ENCODE measurements at regions not wholly inside any gene's neighbourhood (a gene's known extent, or its start where the extent isn't known, plus 50 kb on each side); places are given as distances from the start of the nearest gene placed in this dataset.

DNA sequence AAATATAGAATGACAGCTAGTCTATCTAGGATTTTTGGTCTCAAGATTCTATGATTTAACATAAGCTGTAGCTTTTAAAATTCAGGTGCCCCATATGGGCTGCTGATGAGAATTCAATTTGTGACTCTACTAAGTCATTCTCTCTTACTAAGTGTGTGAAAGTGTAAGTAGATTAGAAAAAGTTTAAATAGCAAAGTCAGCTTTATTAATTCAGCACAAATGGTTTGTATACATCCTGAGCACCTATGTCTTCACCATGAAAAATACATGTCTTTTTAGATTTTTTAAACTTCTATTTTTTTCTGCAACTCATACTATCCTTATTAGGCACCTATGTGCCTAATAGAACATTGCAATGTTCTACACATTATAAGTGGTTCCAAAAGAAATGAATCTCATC is 157.1 kb downstream of the METTL4 start:
- H3K9ac ChIP-seq (ENCODE audit: low read length in 3 of 3), result no peak overlapping the region
- FAIRE-seq (no peak), DNase-seq (no peak)
- H3K36me3 ChIP-seq (ENCODE audit: control insufficient read depth in 2 of 3, insufficient read depth in 3 of 3, low read length in 3 of 3), result no peaks in the 10 kb centered on the region
- TF ChIP-seq, protein P1, sequence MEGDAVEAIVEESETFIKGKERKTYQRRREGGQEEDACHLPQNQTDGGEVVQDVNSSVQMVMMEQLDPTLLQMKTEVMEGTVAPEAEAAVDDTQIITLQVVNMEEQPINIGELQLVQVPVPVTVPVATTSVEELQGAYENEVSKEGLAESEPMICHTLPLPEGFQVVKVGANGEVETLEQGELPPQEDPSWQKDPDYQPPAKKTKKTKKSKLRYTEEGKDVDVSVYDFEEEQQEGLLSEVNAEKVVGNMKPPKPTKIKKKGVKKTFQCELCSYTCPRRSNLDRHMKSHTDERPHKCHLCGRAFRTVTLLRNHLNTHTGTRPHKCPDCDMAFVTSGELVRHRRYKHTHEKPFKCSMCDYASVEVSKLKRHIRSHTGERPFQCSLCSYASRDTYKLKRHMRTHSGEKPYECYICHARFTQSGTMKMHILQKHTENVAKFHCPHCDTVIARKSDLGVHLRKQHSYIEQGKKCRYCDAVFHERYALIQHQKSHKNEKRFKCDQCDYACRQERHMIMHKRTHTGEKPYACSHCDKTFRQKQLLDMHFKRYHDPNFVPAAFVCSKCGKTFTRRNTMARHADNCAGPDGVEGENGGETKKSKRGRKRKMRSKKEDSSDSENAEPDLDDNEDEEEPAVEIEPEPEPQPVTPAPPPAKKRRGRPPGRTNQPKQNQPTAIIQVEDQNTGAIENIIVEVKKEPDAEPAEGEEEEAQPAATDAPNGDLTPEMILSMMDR (IDR thresholded peaks at IDR 0.05; ENCODE audit: borderline replicate concordance, extremely low read depth, insufficient read depth), result no peak
- intact Hi-C loops (cut with DNase I), result no loop called here
- no peak overlapping the region for H3K4me3 ChIP-seq (ENCODE audit: low read length in 3 of 3)
- H3K4me1 ChIP-seq (ENCODE audit: control insufficient read depth in 2 of 3, insufficient read depth in 2 of 3, low read depth in 1 of 3, low read length in 3 of 3), result no peaks in the 10 kb centered on the region
- H3K9me3 ChIP-seq (ENCODE audit: control insufficient read depth in 2 of 3, insufficient read depth in 1 of 3, low read length in 3 of 3), result no peaks in the 10 kb centered on the region
- H3K27me3 ChIP-seq (ENCODE audit: control insufficient read depth, insufficient read depth, low read length), result no peaks in the 10 kb centered on the region
- no peak overlapping the region for H3K27ac ChIP-seq (ENCODE audit: low read depth in 2 of 2, low read length in 2 of 2)

DNA sequence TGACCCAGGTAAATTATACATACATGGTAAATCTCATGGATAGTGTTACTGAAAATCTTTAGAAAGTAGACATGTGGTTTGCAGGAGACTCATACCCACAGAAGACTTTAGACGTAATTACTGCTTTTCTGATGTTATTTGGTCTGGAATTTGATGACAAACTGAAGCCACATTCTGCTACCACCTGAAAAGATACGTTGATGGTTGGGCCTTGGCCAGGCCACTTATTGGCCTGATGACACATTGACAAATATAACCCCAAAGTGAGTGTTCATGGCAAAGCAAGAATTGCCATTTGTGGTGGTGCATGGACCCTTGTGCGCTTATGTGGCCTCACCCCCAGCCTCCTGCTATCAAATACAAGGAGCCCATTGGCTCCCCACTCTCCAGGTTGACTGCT is 155.6 kb downstream of the METTL4 start:
- Histone ChIP-seq H3K27me3 (ENCODE audit: control insufficient read depth, insufficient read depth, low read length) (no peaks in the 10 kb centered on the region), H3K27ac (ENCODE audit: low read depth in 2 of 2, low read length in 2 of 2) (no peak overlapping the region), H3K9me3 (ENCODE audit: control insufficient read depth in 2 of 3, insufficient read depth in 1 of 3, low read length in 3 of 3) (no peaks in the 10 kb centered on the region), H3K36me3 (ENCODE audit: control insufficient read depth in 2 of 3, insufficient read depth in 3 of 3, low read length in 3 of 3) (no peaks in the 10 kb centered on the region), H3K4me1 (ENCODE audit: control insufficient read depth in 2 of 3, insufficient read depth in 2 of 3, low read depth in 1 of 3, low read length in 3 of 3) (no peaks in the 10 kb centered on the region), H3K9ac (ENCODE audit: low read length in 3 of 3) (no peak overlapping the region), H3K4me3 (ENCODE audit: low read length in 3 of 3) (no peak overlapping the region)
- TF ChIP-seq, protein P1 (IDR thresholded peaks at IDR 0.05; ENCODE audit: borderline replicate concordance, extremely low read depth, insufficient read depth), result no peak
- FAIRE-seq (no peak), DNase-seq (no peak)
- intact Hi-C loops (cut with DNase I), result no loop called here

DNA sequence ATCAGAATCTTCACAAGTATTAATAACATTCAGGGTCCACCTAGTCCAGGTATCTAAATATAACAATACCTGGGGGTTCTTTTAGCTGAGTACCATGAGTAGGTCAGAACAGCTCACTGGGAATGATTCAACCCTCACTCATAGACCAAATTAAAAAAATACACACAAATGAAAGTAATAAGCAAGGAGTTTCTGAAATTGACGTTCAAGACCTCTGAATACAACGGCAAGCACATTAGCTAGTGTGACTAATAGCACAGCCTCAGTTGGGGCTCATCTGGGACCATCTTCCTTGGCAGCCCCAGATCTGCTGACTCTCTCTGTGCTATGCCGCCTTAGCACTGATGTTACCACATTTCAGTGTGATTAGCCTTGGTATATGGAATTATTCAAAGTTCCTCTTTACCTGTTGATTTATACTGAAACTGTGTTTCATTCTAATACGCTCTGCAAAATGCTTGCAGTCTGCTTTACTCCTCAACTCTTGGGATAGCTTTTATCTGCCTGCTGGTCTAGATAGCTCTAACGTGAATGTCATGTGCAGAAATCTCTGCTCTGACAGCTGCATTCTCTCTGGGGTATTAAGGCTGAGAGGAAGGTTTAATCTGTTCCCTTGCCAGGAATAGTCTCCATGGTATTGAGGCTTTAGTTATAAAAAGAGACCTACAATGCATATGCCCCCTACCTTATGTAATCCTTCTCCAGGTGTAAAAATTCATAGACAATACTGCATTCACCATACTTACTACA is 153.3 kb downstream of the METTL4 start:
- FAIRE-seq, result no peak
- Histone ChIP-seq H3K9me3 (ENCODE audit: control insufficient read depth in 2 of 3, insufficient read depth in 1 of 3, low read length in 3 of 3) (no peaks in the 10 kb centered on the region), H3K27me3 (ENCODE audit: control insufficient read depth, insufficient read depth, low read length) (no peaks in the 10 kb centered on the region), H3K9ac (ENCODE audit: low read length in 3 of 3) (no peak overlapping the region), H3K36me3 (ENCODE audit: control insufficient read depth in 2 of 3, insufficient read depth in 3 of 3, low read length in 3 of 3) (no peaks in the 10 kb centered on the region), H3K4me3 (ENCODE audit: low read length in 3 of 3) (no peak overlapping the region), H3K4me1 (ENCODE audit: control insufficient read depth in 2 of 3, insufficient read depth in 2 of 3, low read depth in 1 of 3, low read length in 3 of 3) (no peaks in the 10 kb centered on the region), H3K27ac (ENCODE audit: low read depth in 2 of 2, low read length in 2 of 2) (no peak overlapping the region)
- TF ChIP-seq, protein P1 (IDR thresholded peaks at IDR 0.05; ENCODE audit: borderline replicate concordance, extremely low read depth, insufficient read depth), result no peak
- intact Hi-C loops (cut with DNase I), result no loop called here
- no peak for DNase-seq

DNA sequence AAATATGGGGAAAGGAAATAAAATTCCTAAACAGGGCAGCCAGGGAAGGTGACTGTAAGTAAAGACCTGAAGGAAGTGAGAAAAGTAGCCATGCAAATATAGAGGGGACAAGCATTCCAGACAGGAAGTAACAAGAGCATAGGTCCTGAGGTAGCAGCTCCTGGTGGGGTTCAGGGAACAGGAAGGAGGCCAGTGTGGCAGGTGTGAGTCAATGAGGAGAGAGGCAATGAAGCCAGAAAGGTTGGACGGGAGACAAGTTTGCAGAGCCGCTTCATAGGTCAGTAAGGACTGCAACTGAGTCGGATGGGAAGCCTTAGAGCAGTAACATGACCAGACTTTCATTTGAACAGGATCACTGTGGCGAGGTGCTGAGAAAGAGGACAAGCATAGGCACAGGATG is 150.9 kb downstream of the METTL4 start:
- Histone ChIP-seq H3K36me3 (ENCODE audit: control insufficient read depth in 2 of 3, insufficient read depth in 3 of 3, low read length in 3 of 3) (no peaks in the 10 kb centered on the region), H3K4me1 (ENCODE audit: control insufficient read depth in 2 of 3, insufficient read depth in 2 of 3, low read depth in 1 of 3, low read length in 3 of 3) (no peaks in the 10 kb centered on the region), H3K9ac (ENCODE audit: low read length in 3 of 3) (no peak overlapping the region), H3K27me3 (ENCODE audit: control insufficient read depth, insufficient read depth, low read length) (no peaks in the 10 kb centered on the region), H3K9me3 (ENCODE audit: control insufficient read depth in 2 of 3, insufficient read depth in 1 of 3, low read length in 3 of 3) (no peaks in the 10 kb centered on the region), H3K27ac (ENCODE audit: low read depth in 2 of 2, low read length in 2 of 2) (no peak overlapping the region), H3K4me3 (ENCODE audit: low read length in 3 of 3) (no peak overlapping the region)
- intact Hi-C loops (cut with DNase I), result no loop called here
- FAIRE-seq (no peak), DNase-seq (no peak)
- TF ChIP-seq, protein P1 (IDR thresholded peaks at IDR 0.05; ENCODE audit: borderline replicate concordance, extremely low read depth, insufficient read depth), result no peak

All from kidney (tissue), 13 donors.